PC-3 (cell line): ENCODE measurements at regions not wholly inside any gene's neighbourhood (a gene's known extent, or its start where the extent isn't known, plus 50 kb on each side); places are given as distances from the start of the nearest gene placed in this dataset.

Source experiments
- ATAC-seq: fragments of 200-7000 bp; cut with Tn5 transposase; 2 replicates; pipeline ENCODE4 v1.9.1; 2020; ENCODE audit warnings: mild to moderate bottlenecking, moderate library complexity
- BruUV-seq: library from RNA; stranded (reverse); fragments of 400-500 nt; replicated peaks from 2 replicates; lab custom pipeline; 2021; lab: Mats Ljungman, UMichigan
- CTCF ChIA-PET: fragments of 300-600 bp; sonication (Branson Sonifier 250); formaldehyde crosslinking; loops from one replicate; lab custom pipeline; 2022; ENCODE audit warnings: antibody characterized with exemption; lab: Charles Lee
- POLR2A ChIA-PET: fragments of 300-600 bp; sonication (Branson Sonifier 250); formaldehyde crosslinking; loops from one replicate; lab custom pipeline; 2022; ENCODE audit warnings: antibody characterized with exemption; ENCODE audit not compliant: unreplicated experiment; lab: Charles Lee
- DNase-seq: peaks from one replicate; pipeline ENCODE4 v3.0.0-alpha.2; 2015
- H2AFZ ChIP-seq: fragments of 300-600 bp; sonication (generic); 2 replicates; pipeline ENCODE4 v1.6.0; 2016; ENCODE audit warnings: antibody characterized with exemption, low read length
- H3F3A ChIP-seq: fragments of 300-600 bp; sonication (generic); one replicate; pipeline ENCODE4 v1.6.0; 2017; ENCODE audit warnings: antibody characterized with exemption, low read length, control low read depth, mild to moderate bottlenecking; ENCODE audit not compliant: unreplicated experiment
- H3K27ac ChIP-seq: fragments of 300-600 bp; sonication (generic); 2 replicates; pipeline ENCODE4 v1.5.1; 2016; ENCODE audit warnings: mild to moderate bottlenecking, low read length
- H3K27me3 ChIP-seq: fragments of 300-600 bp; sonication (generic); 2 replicates; pipeline ENCODE4 v1.6.1; 2016; ENCODE audit warnings: low read length, mixed read lengths
- H3K36me3 ChIP-seq: fragments of 300-600 bp; sonication (generic); 2 replicates; pipeline ENCODE4 v1.6.1; 2016; ENCODE audit warnings: low read depth, mixed run types, low read length, mixed read lengths
- H3K4me1 ChIP-seq: fragments of 300-600 bp; sonication (generic); 2 replicates; pipeline ENCODE4 v1.5.1; 2016; ENCODE audit warnings: low read length; ENCODE audit not compliant: insufficient read depth
- H3K4me2 ChIP-seq: fragments of 300-600 bp; sonication (generic); 2 replicates; pipeline ENCODE4 v1.6.0; 2016; ENCODE audit warnings: low read length
- H3K4me3 ChIP-seq: fragments of 300-600 bp; sonication (generic); 2 replicates; pipeline ENCODE4 v1.5.1; 2016; ENCODE audit warnings: mild to moderate bottlenecking, low read length, mixed read lengths
- H3K79me2 ChIP-seq: fragments of 300-600 bp; sonication (generic); 2 replicates; pipeline ENCODE4 v1.6.1; 2017; ENCODE audit warnings: low read length, mixed read lengths
- H3K9ac ChIP-seq: fragments of 300-600 bp; sonication (generic); 2 replicates; pipeline ENCODE4 v1.6.0; 2016; ENCODE audit warnings: mild to moderate bottlenecking, low read length
- H3K9me2 ChIP-seq: fragments of 300-600 bp; sonication (generic); replicated peaks from 2 replicates; pipeline ENCODE4 v1.6.1; 2016; ENCODE audit warnings: mixed run types, low read length, mixed read lengths
- H3K9me3 ChIP-seq: fragments of 300-600 bp; sonication (generic); 2 replicates; pipeline ENCODE4 v1.6.1; 2016; ENCODE audit warnings: low read length, mixed read lengths
- H4K20me1 ChIP-seq: fragments of 300-600 bp; sonication (generic); 2 replicates; pipeline ENCODE4 v1.6.1; 2016; ENCODE audit warnings: low read length, mixed read lengths
- CTCF ChIP-seq: fragments of 300-600 bp; sonication (generic); conservative IDR thresholded peaks from 2 replicates; pipeline ENCODE4 v1.5.1; 2017; ENCODE audit warnings: antibody characterized with exemption, low read depth, mild to moderate bottlenecking, low read length
- EZH2 ChIP-seq: fragments of 300-600 bp; sonication (generic); IDR thresholded peaks from one replicate; pipeline ENCODE4 v1.6.1; 2017; ENCODE audit warnings: antibody characterized with exemption, mild to moderate bottlenecking, low read length; ENCODE audit not compliant: unreplicated experiment
- EZH2phosphoT487 ChIP-seq: fragments of 300-600 bp; sonication (generic); IDR thresholded peaks from 2 replicates; pipeline ENCODE4 v1.6.1; 2018; ENCODE audit warnings: mild to moderate bottlenecking, antibody characterized with exemption, low read length, borderline replicate concordance
- intact Hi-C: fragments of 100-400 bp; cut with micrococcal nuclease; formaldehyde crosslinking; loops from 2 replicates; pipeline ENCODE4 v1.9.0; 2023

- Histone ChIP-seq H3K4me2 (no peak overlapping the region), H3K4me3 (no peak overlapping the region), H3K9ac (no peak overlapping the region), H3K79me2 (no peaks in the 10 kb centered on the region), H3K36me3 (no peaks in the 10 kb centered on the region), H4K20me1 (no peaks in the 10 kb centered on the region), H3K9me2 (no peaks in the 10 kb centered on the region), H3K27ac (no peak overlapping the region), H3K9me3 (no peaks in the 10 kb centered on the region), H3K4me1 (no peaks in the 10 kb centered on the region), H3K27me3 (no peaks in the 10 kb centered on the region), H2AFZ (no peak overlapping the region), H3F3A (no peaks in the 10 kb centered on the region)
- ChIA-PET POLR2A (no interaction called here), CTCF (no interaction called here)
- DNase-seq (no peak), ATAC-seq (no peak)
- TF ChIP-seq EZH2phosphoT487 (no peak), CTCF (no peak), EZH2 (no peak)
- BruUV-seq, result no TSS peak
- intact Hi-C loops, result no loop called here
Measured at GRCh38 chr7:46628389-46628788, 707.3 kb upstream of the IGFBP3 start.

- H3F3A ChIP-seq, result no peaks in the 10 kb centered on the region
- H3K27me3 ChIP-seq, result no peaks in the 10 kb centered on the region
- no peak overlapping the region for H3K4me3 ChIP-seq
- no TSS peak for BruUV-seq
- H4K20me1 ChIP-seq, result no peaks in the 10 kb centered on the region
- TF ChIP-seq EZH2phosphoT487 (no peak), EZH2 (no peak), CTCF (no peak)
- DNase-seq (no peak), ATAC-seq (no peak)
- no peak overlapping the region for H3K4me2 ChIP-seq
- no peaks in the 10 kb centered on the region for H3K9me3 ChIP-seq
- no peaks in the 10 kb centered on the region for H3K4me1 ChIP-seq
- intact Hi-C loops, result no loop called here
- CTCF ChIA-PET, result no interaction called here
- POLR2A ChIA-PET, result no interaction called here
- no peaks in the 10 kb centered on the region for H3K9me2 ChIP-seq
- no peak overlapping the region for H3K27ac ChIP-seq
- no peak overlapping the region for H2AFZ ChIP-seq
- H3K79me2 ChIP-seq, result no peaks in the 10 kb centered on the region
- H3K36me3 ChIP-seq, result no peaks in the 10 kb centered on the region
- H3K9ac ChIP-seq, result no peak overlapping the region
Measured at GRCh38 chr7:46626691-46627310, 705.7 kb upstream of the IGFBP3 start.

GRCh38 chr7:46626261-46626660 is 705.2 kb upstream of the IGFBP3 start:
- Histone ChIP-seq H3F3A (no peaks in the 10 kb centered on the region), H3K4me2 (no peak overlapping the region), H3K4me1 (no peaks in the 10 kb centered on the region), H3K9me2 (no peaks in the 10 kb centered on the region), H3K27ac (no peak overlapping the region), H3K9ac (no peak overlapping the region), H2AFZ (no peak overlapping the region), H3K79me2 (no peaks in the 10 kb centered on the region), H3K4me3 (no peak overlapping the region), H4K20me1 (no peaks in the 10 kb centered on the region), H3K27me3 (no peaks in the 10 kb centered on the region), H3K9me3 (no peaks in the 10 kb centered on the region), H3K36me3 (no peaks in the 10 kb centered on the region)
- ChIA-PET CTCF (no interaction called here), POLR2A (no interaction called here)
- BruUV-seq, result no TSS peak
- no peak for DNase-seq
- no peak for ATAC-seq
- intact Hi-C loops, result no loop called here
- no peak for TF ChIP-seq EZH2phosphoT487
- TF ChIP-seq EZH2, result no peak
- no peak for TF ChIP-seq CTCF
